ENCODE measurements at regions not wholly inside any gene's neighbourhood (a gene's known extent, or its start where the extent isn't known, plus 50 kb on each side); places are given as distances from the start of the nearest gene placed in this dataset.
A peak's percentile ranks its signal among the peaks of the same experiment; 100 is the strongest.
"Not testable (repeated sequence)": the region's sequence is repeated elsewhere in the genome, so short reads cannot be mapped to it uniquely, and the experiment has no call there.

GRCh38 chr2:129361688-129362087 lies 617.8 kb upstream of the RAB6C start:
- no peak for DNase-seq

- DNase-seq: no peak
Observed at GRCh38 chr2:129366263-129366662, 613.2 kb upstream of the RAB6C start.

GRCh38 chr2:129367107-129367506 lies 612.4 kb upstream of the RAB6C start:
- no peak for DNase-seq

- DNase-seq: no peak
Observed at GRCh38 chr2:129369437-129369836, 610.0 kb upstream of the RAB6C start.

GRCh38 chr2:129374452-129374851 lies 605.0 kb upstream of the RAB6C start:
- no peak for DNase-seq

GRCh38 chr2:129375632-129376425 lies 603.6 kb upstream of the RAB6C start:
- no peak for DNase-seq

GRCh38 chr2:129376426-129377077 lies 602.9 kb upstream of the RAB6C start:
- DNase-seq: no peak

- DNase-seq: no peak
Observed at GRCh38 chr2:129377078-129377469, 602.4 kb upstream of the RAB6C start.

GRCh38 chr2:129378186-129378585 lies 601.3 kb upstream of the RAB6C start:
- DNase-seq: no peak

- no peak for DNase-seq
Observed at GRCh38 chr2:129379411-129379810, 600.1 kb upstream of the RAB6C start.

GRCh38 chr2:129381789-129382188 lies 597.7 kb upstream of the RAB6C start:
- no peak for DNase-seq

GRCh38 chr2:129388870-129389269 lies 590.6 kb upstream of the RAB6C start:
- no peak for DNase-seq

GRCh38 chr2:129393816-129394215 lies 585.6 kb upstream of the RAB6C start:
- no peak for DNase-seq

GRCh38 chr2:129396980-129397599 lies 582.4 kb upstream of the RAB6C start:
- peak; percentile 66 for DNase-seq

- DNase-seq: peak; percentile 30
Observed at GRCh38 chr2:129400826-129401225, 578.6 kb upstream of the RAB6C start.

GRCh38 chr2:129402076-129402475 lies 577.4 kb upstream of the RAB6C start:
- no peak for DNase-seq

- peak; percentile 24 for DNase-seq
Observed at GRCh38 chr2:129404000-129404685, 575.3 kb upstream of the RAB6C start.

- no peak for DNase-seq
Observed at GRCh38 chr2:129408570-129408969, 570.9 kb upstream of the RAB6C start.

- not testable (repeated sequence) for DNase-seq
Observed at GRCh38 chr2:129417041-129417440, 562.4 kb upstream of the RAB6C start.

GRCh38 chr2:129422028-129422427 lies 557.4 kb upstream of the RAB6C start:
- no peak for DNase-seq

GRCh38 chr2:129428086-129428660 lies 551.3 kb upstream of the RAB6C start:
- DNase-seq: no peak

- no peak for DNase-seq
Observed at GRCh38 chr2:129430911-129431310, 548.6 kb upstream of the RAB6C start.

- no peak for DNase-seq
Observed at GRCh38 chr2:129431881-129432280, 547.6 kb upstream of the RAB6C start.

All from NCI-H510A treated with DMSO at 0.1 percent for 48 hours (cell line).